Upper lobe of left lung (tissue), 4 donors: ENCODE measurements at regions not wholly inside any gene's neighbourhood (a gene's known extent, or its start where the extent isn't known, plus 50 kb on each side); places are given as distances from the start of the nearest gene placed in this dataset.

Source experiments
- EP300 ChIP-seq, 4 donors: sonication (generic); formaldehyde crosslinking; IDR thresholded peaks; one replicate each; pipeline ENCODE4 v1.5.1; 2017; ENCODE audit warnings: antibody characterized with exemption in 4 of 4, control low read depth in 2 of 4
- POLR2A ChIP-seq, 4 donors: fragments of 450-650 bp; IDR thresholded peaks; one replicate each; pipeline ENCODE4 v1.5.1; 2016 to 2017; ENCODE audit warnings: antibody characterized with exemption in 4 of 4, mild to moderate bottlenecking in 2 of 4
- TF ChIP-seq, protein P1 (sequence below), 6 experiments: fragments of 450-650 bp in 4 of 6; fragments of 200-600 bp in 2 of 6; sonication (generic) in 2 of 6; IDR thresholded peaks; one replicate each; pipeline ENCODE4 v1.5.1; 2016 to 2019; ENCODE audit warnings: antibody characterized with exemption in 6 of 6

DNA sequence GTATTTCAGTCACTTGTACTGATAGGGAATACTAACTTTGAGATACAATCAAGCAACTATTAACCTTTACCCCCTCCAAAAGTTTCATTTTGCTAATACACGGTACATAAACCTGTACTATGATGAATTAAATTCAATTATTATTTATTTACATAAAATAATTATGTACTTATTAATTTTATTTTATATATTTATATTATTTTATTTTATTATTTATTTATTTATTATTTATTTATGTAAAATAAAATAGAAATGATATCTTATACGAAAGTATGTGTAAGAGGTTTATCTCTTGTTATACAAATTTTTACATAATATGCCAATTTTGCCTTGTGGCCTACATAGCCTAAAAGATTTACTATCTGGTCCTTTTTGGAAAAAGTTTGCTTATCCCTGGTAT is 564.3 kb downstream of the SLITRK5 start:
- TF ChIP-seq, protein P1, sequence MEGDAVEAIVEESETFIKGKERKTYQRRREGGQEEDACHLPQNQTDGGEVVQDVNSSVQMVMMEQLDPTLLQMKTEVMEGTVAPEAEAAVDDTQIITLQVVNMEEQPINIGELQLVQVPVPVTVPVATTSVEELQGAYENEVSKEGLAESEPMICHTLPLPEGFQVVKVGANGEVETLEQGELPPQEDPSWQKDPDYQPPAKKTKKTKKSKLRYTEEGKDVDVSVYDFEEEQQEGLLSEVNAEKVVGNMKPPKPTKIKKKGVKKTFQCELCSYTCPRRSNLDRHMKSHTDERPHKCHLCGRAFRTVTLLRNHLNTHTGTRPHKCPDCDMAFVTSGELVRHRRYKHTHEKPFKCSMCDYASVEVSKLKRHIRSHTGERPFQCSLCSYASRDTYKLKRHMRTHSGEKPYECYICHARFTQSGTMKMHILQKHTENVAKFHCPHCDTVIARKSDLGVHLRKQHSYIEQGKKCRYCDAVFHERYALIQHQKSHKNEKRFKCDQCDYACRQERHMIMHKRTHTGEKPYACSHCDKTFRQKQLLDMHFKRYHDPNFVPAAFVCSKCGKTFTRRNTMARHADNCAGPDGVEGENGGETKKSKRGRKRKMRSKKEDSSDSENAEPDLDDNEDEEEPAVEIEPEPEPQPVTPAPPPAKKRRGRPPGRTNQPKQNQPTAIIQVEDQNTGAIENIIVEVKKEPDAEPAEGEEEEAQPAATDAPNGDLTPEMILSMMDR (IDR thresholded peaks at IDR 0.05): no peak
- no peak for TF ChIP-seq POLR2A (IDR thresholded peaks at IDR 0.05)
- TF ChIP-seq EP300 (IDR thresholded peaks at IDR 0.05): no peak
